GM12875 (cell line): ENCODE measurements at regions not wholly inside any gene's neighbourhood (a gene's known extent, or its start where the extent isn't known, plus 50 kb on each side); places are given as distances from the start of the nearest gene placed in this dataset.

Experiments used
- H3K4me3 ChIP-seq: one replicate; pipeline ENCODE4 v1.5.1; 2011; ENCODE audit warnings: low read depth, low read length, control low read depth
- TF ChIP-seq, protein P1 (sequence below): IDR thresholded peaks from 2 replicates; pipeline ENCODE4 v1.5.1; 2011; ENCODE audit warnings: low read depth, mild to moderate bottlenecking, control low read depth, inconsistent platforms, low read length, moderate library complexity, borderline replicate concordance; ENCODE audit not compliant: insufficient read depth

DNA sequence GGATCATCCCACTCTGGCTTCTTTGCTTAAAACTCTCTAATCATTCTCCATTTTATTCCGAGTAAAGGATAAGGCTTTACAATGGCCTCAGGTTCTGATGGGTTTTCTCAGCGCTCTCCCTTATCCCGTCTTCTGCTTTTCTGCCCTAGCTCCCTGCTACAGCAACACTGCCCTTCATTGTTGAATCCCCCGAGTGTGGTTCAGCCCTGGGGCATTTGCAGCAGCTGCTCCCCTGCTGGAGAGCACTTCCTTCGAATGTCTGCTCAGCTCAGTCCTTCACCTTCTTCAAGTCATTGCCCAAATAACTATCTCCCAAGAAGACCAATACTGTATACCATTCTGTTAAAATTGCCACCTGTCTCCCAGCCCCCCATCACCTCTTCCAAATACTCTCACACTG lies 111.8 kb downstream of the TBXT start:
- TF ChIP-seq, protein P1, sequence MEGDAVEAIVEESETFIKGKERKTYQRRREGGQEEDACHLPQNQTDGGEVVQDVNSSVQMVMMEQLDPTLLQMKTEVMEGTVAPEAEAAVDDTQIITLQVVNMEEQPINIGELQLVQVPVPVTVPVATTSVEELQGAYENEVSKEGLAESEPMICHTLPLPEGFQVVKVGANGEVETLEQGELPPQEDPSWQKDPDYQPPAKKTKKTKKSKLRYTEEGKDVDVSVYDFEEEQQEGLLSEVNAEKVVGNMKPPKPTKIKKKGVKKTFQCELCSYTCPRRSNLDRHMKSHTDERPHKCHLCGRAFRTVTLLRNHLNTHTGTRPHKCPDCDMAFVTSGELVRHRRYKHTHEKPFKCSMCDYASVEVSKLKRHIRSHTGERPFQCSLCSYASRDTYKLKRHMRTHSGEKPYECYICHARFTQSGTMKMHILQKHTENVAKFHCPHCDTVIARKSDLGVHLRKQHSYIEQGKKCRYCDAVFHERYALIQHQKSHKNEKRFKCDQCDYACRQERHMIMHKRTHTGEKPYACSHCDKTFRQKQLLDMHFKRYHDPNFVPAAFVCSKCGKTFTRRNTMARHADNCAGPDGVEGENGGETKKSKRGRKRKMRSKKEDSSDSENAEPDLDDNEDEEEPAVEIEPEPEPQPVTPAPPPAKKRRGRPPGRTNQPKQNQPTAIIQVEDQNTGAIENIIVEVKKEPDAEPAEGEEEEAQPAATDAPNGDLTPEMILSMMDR: no peak
- H3K4me3 ChIP-seq: no peak overlapping the region

DNA sequence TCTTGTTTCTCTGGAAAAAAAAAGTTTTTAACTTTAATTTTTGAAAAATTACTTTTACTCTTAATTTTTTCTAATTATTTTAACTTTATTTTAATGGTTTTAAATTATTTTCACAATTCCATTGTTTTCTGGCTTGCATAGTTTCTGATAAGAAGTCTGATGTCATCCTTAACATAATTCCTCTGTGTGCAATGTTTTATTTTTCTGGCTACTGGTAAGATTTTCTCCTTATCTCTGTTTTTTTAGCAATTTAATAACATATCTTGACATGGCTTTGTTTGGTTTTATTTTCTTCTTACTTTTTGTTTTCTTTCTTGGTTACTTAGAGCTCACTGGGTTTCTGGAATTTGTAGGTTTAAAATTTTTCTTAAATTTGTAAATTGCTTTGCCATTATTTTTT lies 114.8 kb downstream of the TBXT start:
- TF ChIP-seq, protein P1: no peak
- H3K4me3 ChIP-seq: no peak overlapping the region

DNA sequence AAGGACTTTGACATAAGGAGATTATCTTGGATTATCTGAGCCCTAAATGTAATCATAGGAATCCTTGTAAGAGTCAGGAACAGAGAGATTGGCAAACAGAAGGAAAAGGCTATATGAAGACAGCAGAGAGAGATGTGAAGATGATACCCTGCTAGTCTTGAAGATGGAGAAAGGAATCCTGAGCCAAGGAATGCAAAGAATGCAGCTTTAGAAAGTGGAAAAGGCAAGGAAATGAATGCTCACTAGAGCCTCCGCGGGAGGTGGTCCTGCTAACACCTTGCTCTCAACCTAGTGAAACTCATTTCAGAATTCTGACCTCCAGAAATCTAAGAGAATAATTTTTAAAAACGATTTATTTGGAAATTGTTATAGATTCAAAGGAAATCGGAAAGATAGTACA lies 117.1 kb downstream of the TBXT start:
- no peak overlapping the region for H3K4me3 ChIP-seq
- TF ChIP-seq, protein P1: no peak

DNA sequence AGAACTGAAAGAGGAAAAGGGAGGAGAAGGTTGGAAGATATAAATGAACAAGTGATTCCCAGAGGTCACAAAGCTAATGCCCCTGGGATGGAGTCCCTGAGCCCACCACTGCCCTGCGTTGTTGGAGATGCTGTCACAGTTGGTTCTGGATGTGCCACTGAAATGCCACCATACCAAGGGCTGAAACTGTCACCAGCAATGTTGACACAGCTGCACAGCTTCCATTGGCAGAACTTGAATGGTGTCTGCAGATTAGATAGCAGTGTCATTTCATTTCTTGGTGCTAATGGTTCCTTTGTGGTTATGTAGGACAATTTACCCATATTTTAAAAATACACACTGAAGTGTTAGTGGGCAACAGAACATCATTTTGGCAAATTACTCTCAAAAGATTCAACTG lies 120.7 kb downstream of the TBXT start:
- TF ChIP-seq, protein P1: no peak
- H3K4me3 ChIP-seq: no peak overlapping the region

DNA sequence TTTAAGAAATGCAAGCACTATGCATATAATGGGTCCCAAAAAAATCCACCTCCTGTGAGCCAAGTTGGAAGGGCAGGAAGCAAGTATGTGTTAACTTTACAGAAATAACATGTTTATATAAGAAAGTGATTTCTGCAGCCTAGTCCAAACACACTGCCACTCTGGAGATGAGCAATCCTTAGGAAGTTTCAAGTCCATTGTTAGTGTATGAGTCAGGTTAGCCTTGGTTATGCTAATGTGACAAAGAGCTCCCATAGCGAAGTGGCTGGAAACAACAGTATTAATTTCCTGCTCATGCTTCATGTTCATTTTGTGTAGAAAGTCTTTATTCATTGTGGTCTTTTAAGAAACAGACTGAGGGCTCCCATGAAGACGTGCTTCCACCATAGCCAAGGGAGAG lies 121.4 kb downstream of the TBXT start:
- TF ChIP-seq, protein P1: no peak
- no peak overlapping the region for H3K4me3 ChIP-seq

DNA sequence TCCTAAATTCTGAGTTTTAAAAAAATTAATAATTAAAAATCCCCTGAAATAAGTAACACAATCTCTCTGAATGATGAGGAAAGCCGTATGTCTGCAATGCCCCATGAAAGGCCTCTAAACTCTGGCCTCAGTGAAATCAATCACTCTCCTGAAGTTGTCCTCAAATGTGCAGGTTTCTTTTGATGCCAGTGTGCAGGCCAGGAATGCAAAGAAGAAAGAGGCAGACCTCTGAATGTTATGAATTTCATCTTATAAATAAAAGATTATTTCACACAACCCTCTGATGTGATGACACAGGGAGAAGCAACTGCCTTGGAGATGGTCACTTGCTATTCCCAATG lies 121.8 kb downstream of the TBXT start:
- TF ChIP-seq, protein P1: no peak
- H3K4me3 ChIP-seq: no peak overlapping the region

DNA sequence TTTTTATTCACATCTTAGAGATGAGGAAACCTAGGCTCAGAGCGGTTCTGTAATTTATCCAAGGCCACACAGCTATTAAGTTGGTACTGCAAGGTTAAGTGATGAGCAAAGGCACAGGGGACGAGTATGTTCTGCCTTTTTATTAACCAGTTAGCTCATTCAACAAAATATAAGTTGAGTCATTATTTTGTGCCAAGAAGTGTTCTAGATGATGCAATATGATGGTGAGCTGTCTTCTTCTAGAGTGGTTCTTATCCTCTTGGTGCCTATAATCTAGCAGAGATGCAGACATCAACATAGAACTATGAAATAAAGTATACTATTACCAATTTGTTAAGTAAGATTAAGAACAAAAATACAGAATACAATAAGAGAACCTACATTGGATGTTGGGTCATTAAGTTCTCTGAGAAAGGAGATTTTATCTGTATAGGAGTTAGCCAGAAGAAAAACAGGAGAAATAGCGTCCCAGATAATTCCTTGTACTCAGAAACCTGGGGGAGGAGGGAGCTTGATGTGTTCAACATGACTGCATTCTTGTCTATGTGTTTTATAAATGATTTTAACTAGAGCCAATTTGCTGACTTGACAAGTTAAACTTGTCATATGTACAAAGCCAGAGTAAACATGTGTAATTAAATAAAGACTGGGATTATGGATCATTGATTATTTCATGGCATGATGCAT lies 122.3 kb downstream of the TBXT start:
- no peak overlapping the region for H3K4me3 ChIP-seq
- TF ChIP-seq, protein P1: no peak
